IPS-NIHi7 (cell line): ENCODE measurements at regions not wholly inside any gene's neighbourhood (a gene's known extent, or its start where the extent isn't known, plus 50 kb on each side); places are given as distances from the start of the nearest gene placed in this dataset.

Source experiments
- DNase-seq: peaks from one replicate; pipeline ENCODE4 v3.0.0; 2012; ENCODE audit warnings: mixed read lengths; ENCODE audit errors: extremely low spot score

DNA sequence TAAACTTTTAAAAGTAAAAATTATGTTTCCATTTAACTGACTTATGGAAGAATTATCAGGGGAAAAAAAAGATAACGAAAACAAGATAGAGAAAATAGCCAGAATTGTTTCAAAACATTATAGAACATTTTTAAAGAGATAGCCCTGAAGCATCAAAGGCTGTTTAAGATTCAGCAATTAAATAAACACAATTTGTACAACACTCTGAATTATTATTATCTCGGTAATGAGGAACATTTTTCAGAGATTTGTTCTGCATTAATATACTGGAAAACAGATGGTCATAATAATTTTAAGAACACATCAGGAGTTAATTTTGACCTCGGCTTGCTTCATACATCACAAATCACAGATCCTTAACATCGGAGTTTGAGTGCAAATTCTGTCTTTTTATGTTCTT is 643.8 kb downstream of the SORCS1 start:
- no peak for DNase-seq

DNA sequence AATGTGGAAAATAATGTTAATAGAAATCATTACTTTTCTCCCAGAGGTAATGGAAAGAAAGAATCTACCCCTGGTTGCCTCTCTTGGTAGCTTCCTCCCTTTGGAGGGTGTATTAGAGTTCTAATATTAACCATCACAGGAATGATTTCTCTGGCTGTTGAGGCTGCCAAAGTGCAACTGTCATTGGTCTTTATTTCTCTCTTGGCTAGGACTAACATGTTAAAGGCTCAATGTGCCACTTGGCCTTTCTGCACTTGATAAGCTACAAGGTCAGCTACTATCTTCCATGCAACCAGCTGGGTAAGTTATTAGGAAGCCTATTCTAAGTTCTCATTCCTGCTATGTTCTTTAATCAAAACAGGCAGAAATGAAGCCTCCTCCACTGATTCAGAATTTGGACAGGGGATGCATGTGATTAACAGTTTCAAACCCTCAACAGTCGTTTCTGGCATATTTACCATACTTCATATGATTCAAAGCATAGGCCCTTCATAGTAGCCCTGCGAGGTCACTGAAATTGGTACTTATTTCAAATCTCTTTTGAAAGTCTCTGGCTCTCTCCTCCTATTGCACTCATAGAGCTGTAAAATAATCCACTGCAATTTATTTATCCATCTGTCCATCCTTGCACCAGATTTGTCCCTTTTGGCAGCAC is 645.0 kb downstream of the SORCS1 start:
- no peak for DNase-seq

DNA sequence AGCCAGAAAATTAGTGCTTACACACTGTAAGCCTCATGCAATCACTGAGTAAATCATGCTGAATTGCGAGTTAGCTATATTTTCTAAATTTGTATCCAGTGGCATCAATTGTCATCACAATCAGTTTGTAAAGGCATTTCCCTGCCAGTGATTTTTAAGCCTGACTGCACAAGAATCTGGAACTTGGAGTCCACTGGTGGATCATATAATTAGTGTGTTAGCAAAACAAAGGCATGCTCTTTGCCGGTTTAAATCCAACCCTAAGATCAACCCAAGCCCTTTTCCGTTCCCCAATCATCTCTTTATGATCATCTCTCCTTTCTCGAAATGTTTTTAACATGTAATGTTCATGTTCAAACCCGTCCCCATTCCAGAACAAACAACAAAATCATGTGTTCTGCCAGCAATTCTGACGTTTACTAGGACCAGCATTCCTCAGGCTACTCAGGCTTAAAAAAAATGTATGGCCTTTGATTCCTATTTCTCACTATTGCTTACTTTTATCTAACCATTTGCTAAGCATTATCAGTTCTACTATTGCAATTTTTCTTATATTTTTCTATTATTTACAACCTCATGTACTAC is 649.2 kb downstream of the SORCS1 start:
- no peak for DNase-seq

DNA sequence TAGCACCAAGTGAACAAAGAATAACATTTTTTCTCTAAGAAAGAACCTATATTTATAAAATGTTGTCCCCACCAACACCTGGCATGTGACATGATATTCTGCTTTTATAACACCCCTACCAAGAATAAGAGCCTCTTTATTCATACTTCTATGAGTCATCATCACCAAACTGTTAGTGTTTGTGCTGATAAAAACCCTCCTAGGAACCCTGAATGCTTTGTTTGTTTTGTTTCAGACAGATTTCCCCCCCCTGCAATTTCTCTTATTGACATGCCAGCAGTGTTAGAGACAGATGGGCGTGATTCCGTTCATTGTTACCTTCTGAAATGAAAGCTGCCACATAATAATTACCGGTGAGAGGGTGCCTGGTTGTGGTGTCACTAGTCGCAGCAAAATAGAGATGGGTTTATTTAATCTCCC is 651.1 kb downstream of the SORCS1 start:
- no peak for DNase-seq

DNA sequence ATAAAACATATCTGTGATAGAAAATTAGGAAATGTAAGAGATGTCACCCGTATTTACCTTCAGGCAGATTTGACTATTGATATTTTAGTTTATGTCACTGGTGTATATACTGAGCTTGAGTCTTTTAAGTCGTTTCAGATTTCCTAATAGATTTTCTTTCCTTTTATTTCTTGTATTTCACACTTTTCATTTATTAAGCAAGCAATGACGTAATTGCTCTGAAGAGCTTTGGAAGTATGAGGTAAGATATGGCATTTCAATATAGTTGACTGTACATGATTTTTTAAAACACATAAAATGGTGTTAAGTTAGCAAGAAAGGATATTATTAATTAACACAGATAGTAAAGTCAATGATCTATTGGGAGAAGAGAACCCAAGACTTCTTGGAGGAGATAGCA is 652.6 kb downstream of the SORCS1 start:
- no peak for DNase-seq

DNA sequence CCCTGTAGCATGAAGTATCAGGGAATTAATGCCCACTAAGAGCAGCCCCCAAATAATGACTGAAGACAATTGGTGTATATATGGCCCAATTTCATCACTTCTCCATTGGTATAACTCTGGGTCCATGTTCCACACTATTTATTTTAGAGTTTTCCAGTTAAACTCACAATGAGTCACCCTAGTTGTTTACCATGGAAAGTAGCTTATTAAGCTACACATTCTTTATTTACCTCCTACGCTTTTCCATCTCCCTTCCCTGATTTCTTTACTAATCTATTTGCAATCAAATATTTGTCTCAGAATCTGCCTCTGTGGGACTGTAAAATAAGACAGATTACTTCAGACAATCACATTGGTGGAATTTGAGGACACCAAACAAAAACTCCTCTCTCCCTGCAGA is 655.6 kb downstream of the SORCS1 start:
- DNase-seq = no peak

DNA sequence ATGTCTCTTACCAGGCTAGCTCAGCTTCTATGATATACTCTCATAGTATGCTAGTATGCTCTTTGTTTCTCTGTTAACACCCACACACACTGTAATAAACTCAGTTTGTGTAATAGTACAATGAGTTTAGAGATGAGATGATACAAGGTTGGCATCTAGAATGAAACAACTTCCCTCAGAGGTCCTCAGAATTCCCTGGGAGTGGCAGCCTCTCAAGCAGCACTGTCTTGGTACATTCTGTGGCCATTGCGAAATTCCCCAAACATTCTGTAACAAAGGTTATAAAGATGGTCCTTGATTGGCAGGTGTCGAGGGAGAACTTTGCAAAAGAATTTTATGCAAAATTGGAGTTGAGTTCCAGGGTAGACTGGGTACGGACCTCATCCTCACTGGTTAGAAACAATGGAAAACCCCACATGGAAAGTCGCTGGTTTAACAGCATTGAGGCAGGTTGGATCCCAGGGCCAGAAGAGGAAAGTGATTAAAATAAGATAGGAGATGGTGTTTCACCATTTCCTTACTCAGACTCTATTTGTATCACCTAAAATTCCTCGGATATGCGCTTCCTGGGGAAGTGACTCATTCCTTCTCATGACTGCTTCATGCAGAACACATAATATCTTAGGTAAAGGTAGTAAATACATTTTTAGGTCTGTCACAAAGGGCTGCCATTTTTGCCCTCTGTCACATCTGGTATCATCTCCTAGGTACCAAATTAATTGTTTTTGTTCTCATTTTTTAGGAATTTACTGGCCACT is 657.8 kb downstream of the SORCS1 start:
- no peak for DNase-seq

DNA sequence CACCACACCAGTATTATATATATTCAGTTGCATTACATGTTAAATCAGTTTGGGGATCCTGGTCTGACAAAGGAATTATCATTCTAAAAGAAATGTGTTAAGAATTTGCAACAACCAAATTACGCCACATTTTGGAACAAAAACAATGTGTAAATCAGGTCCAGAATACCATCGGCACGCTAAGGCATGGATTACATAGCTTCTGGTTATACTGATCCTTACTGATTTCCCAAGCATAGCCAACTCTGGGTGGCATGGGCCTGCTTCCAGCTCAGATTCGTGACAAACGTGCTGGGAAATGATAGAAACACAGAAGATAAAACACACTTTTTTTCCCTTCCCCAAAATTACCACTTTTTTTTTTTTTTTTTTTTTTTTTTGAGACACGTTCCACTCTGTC is 660.0 kb downstream of the SORCS1 start:
- DNase-seq = no peak

DNA sequence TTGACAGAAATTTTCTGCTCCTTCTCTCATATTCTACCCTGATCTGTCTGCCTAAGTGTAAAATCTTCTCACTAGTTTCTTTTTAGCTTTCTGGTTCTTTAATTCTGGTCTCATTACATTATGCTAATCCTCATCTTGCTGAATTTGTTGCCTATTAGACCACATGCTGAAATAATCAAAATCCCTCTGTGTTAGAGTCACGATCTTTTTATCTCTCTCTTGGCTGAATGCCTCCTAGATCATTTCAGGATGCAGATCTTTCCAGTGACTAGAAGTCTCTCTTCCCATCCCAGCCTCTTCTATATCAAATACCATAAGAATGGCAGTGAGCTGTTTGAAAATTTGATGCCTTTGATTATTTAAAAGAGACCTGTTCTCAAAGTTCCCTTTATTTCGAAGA is 661.9 kb downstream of the SORCS1 start:
- no peak for DNase-seq

DNA sequence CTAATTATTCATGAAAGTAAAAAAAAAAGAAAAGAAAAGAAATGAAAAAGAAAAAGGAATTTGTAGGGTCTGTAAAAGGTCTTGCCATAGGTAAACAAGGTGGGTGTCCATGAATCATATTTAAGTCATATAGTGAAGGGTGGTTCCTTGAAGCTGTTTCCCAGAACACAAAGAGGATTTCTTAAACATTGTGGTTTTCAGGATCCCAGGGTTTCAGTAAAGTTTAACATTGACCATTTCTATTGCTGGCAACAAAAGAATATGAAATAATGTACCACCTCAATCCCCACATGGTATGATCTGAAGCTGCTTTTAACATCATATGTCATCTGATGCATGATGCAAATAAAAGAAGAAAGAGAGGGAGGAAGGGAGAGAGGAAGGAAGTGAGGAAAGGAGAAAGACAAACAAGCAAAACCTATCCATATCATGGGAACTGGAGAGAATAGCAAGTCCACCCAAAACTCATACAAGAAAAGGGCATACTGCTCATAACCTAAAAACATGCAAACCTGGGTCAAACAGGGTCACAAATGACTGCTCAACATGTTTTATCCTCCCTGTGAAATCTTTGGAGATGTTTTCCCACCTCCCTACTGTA is 663.5 kb downstream of the SORCS1 start:
- no peak for DNase-seq

DNA sequence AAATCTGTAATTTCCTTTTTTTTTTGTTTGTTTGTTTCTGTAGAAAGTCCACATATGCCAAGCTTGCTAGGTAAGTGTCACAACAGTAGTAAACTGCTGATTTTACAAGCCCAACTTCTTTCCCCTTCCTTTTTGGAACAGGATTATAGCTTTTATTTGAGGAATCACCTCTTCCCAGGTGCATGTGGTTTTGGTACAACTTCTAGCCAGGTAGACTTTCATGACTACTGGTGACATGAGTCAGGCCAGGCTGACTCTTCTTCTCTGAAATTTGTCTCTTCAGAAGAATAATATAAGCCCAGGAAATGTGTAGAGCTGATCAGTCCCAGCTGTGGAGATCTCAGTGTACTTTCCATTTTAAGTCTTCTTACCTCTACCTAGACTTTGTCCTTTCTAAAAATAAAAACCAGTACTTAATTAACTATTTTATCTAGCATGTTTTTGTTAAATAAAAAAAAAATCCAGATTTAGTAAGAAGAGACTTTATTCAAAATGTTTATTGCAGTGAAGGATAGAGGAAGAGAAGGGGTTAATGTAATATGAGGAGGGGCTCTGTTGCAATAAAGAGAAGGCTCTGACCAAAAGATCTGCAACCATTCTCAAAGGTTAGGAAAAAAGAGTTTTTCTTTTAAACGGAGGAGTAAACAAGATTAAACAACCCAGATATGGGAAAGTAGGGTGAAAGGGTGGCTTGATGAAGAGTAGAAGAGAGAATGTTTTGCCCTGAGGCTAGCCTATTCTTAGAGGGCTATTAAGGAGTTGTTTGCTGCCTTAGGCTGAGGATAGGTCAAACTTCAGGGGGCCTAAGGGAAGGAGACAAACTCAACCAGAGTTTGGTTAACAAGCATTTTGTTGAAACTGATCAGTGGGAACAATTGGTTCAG is 664.2 kb downstream of the SORCS1 start:
- DNase-seq = peak; percentile 14

DNA sequence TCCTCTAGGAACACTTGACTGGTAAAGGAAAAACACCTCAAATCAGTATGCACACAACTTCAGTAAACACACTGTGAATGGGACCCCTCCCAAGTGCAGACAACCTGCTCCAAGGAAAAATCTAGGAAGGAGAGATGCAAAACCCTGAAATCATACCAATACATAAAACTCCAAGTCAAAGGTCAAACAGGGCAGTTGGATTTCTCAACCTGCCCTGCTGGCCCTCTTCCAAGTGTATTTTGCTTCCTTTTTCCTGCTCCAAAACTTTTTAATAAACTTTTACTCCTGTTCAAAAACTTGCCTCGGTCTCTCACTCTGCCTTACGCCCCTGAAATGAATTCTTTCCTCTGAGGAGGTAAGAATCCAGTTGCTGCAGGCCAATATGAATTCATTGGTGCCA is 665.1 kb downstream of the SORCS1 start:
- DNase-seq = no peak

DNA sequence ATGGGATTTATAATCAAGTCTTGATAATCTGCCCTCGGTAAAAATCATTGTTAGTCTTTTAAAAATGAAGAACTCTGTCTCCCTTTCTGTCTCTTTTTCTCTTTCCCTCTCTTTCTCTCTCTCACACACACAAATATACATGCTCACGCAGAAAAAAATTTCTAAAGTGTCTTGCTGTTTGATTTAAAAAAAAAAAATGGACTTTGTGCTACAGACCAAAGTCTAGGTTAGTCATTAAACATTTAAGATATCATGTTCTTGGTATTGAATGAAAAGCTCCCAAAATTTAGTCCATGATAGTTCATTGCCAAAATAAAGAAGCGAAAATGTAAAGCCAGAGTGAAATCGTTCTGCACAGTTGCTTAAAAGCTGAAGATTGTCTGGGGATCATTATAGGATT is 665.8 kb downstream of the SORCS1 start:
- DNase-seq = no peak

DNA sequence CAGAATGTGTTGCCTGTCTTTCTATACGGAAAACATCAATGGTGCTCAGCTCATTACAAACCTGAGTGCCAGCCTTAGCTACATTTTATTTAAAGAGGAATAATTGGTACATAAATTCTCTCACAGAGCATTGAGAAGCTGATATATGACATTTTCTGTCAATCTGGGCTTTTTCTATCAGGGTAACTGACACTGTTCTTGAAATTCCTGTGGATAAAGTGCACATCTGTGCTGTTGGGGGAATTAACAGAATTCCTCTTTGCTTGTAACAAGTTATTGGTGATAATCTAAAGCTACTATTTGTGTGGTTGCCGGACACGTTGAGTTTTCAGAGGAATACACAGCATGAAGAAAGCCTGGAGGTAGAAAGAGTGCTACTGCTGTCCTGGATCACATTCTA is 668.6 kb downstream of the SORCS1 start:
- DNase-seq = no peak

DNA sequence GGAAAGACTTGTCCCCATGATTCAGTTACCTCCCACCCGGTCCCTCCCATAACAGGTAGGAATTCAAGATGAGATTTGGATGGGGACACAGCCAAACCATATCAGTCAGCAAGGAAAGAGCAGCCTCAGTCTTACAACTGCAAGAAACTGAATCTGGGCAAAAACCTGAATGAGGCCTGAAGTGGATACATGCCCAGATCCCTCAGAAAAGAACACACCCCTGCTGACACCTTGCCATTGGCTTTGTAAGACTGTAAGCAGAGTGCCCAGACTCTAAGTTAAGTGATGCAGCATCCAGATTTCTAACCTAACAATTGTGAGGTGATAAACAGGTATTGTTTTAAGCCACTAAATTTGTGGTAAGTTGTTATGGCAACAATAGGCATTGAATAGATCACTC is 670.8 kb downstream of the SORCS1 start:
- no peak for DNase-seq

DNA sequence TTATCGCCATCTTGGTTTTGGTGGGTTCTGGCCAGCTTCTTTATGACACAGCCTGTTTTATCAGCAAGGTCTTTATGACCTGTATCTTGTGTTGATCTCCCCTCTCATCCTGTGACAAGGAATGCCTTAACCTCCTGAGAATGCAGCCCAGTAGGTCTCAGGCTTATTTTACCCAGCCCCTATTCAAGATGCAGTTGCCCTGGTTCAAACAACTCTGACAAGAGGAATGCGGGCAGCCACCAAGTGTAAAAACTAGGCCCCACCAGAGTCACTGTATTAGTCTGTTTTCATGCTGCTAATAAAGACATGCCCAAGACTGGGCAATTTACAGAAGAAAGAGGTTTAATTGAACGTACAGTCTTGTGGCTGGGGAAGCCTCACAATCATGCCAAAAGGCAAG is 671.3 kb downstream of the SORCS1 start:
- DNase-seq = no peak

DNA sequence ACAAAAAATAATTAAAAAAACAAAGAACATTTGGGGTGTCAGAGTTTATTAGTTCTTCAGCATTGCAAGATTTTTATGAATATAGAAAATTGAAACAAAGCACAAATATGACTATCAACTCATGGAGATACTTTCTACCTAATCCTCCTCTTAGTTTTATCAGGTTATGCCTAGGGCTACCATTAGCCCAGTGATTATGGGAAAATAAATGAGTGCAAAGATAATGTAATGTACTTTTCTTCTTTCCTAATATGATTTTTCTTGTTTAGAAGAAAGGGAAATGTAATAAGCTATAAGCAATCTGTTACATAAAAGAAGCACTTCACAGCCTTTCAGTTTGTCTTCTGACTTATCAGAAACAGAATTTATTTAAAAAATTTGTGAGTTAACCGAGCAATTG is 676.8 kb downstream of the SORCS1 start:
- no peak for DNase-seq

DNA sequence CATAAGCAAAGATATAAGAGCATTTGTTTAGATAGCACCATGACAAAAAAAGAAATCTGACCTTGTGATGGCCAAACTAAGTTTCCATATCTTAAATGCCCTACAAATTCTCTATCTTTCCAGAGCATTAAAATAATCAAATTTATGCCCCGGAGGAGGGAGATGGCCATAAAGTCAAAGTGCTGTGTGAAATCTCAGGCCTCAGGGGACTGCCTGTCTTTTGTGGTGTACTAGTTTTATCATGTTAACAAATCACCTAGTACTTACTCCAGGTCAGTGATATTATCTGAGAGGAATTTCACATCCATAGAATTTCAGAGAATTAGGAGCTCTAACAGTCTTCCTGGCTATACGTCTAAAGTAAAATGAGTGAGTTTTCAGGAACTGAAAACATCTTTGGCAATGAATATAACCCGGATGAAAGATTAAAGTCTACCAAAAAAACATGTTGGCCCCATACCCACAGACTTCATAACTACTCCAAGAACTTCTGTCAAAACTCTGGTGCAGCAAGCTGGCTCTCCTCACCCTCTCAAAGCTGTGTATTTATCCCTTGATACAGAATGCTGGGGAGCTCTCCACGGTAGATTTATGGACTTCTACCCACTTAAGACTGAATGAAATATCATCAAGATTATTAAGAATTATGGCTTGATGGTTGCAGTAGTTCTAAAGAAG is 682.8 kb downstream of the SORCS1 start:
- DNase-seq = no peak

DNA sequence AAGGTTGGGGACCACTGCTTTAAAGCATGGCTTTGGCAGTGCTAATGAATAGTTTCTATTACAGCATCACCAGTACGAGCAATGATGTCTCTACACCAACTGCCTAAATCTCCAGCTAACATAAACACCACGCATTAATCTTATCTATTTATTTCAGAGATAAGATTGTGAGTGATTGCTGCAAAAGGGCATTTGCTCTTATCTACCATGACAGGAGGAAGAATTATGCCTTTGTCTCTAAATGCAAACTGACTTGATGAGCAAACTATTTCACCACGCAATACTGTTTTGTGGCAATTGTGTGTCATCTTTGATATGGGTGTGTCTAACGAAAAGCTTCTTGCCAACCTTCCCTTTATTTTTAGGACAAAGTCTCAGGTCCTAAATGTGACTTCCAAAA is 684.9 kb downstream of the SORCS1 start:
- no peak for DNase-seq

DNA sequence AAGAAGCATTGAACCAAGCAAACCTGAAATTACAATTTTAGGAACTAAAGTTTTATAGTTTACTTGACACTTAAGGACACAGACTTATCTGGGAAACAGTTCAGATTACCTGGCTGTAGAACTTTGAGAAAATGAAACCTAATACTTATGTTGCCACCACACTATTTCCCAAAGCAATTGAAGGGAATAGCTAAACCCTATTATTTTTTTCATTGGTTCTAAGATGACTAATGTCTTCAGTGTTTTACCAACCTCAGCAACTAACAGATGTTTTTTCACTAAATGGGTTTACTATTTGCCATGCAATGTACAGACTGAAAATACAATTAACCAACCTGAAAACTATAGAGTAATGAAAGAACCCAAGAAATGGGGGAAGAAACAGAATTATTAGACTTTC is 689.6 kb downstream of the SORCS1 start:
- DNase-seq = no peak

DNA sequence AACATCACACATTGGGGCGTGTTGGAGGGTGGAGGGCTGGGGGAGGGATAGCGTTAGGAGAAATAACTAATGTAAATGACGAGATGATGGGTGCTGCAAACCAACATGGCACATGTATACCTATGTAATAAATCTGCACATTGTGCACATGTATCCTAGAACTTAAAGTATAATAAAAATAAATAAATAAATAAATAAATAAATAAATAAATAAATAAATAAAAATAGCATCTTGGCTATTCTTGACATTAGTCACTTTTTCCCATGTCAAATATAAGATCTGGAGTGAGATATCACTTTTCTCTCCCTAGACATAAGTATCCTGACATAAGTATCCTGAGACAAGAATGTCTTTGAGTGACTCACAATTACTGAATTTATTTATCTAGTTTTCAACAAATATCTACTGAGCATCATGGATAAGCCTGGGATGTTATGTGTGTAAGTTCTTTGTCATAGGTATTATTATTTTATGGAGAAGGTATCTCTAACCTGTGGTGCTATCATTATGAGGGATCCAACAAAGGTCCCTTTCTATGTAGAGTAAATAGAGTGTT is 691.3 kb downstream of the SORCS1 start:
- no peak for DNase-seq
